Astrocyte of the cerebellum (primary cell): ENCODE measurements at regions not wholly inside any gene's neighbourhood (a gene's known extent, or its start where the extent isn't known, plus 50 kb on each side); places are given as distances from the start of the nearest gene placed in this dataset.
"Not testable (repeated sequence)": the region's sequence is repeated elsewhere in the genome, so short reads cannot be mapped to it uniquely, and the experiment has no call there.

Experiments
- DNase-seq: peaks from one replicate; pipeline ENCODE4 v3.0.0-alpha.2; 2011; ENCODE audit warnings: low read depth
- H3K4me3 ChIP-seq: 2 replicates; pipeline ENCODE4 v1.5.1; 2011; ENCODE audit warnings: mild to moderate bottlenecking, low read depth, low read length, moderate library complexity
- CTCF ChIP-seq: IDR thresholded peaks from 2 replicates; pipeline ENCODE4 v1.5.1; 2012; ENCODE audit warnings: low read length, low read depth, moderate library complexity, mild to moderate bottlenecking; ENCODE audit errors: missing control alignments
- in situ Hi-C: cut with HindIII; loops from 2 replicates; pipeline ENCODE4 v1.10.0; 2017; ENCODE audit warnings: low sequenced_read_pairs

DNA sequence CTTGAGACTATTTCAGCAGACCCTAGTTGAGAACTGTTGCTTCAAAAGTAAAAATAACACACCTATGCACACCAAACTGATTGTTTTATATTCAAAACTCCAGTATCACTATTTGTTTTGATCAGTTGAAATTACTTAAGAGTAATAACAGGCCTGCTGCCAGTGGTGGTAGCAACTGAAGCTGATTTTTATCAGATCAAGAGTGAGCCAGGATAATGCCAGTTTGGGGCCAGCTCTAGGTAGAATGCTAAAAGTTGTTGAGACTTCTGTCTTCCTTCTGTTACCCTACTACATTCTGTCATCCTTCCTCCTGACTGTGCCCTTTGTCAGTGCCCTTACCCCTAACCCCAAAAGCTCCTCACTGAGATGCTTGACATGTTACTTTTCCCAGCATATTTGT, 228.7 kb upstream of the SPRY1 start:
- H3K4me3 ChIP-seq: no peak overlapping the region
- TF ChIP-seq CTCF: no peak
- no peak for DNase-seq
- in situ Hi-C loops: no loop called here

DNA sequence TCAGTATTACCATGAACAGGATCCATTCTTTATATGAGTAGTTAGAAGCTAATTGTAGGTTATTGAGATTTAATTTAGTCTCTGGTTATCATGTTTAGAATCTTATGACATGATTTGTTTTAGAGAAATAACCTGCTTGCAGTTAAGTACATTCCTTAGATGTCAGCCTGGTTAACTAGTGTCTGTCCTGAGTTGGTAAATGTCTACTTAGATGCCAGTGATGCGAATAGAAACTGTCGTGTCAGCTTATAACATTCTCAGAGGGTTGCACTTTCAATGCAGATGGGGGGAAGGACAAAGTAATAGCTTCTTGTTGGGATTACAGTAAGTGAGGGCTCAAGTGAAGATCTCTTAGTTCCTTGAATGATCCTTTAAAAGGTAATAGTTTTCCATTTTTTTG, 227.8 kb upstream of the SPRY1 start:
- in situ Hi-C loops: no loop called here
- TF ChIP-seq CTCF: no peak
- H3K4me3 ChIP-seq: no peak overlapping the region
- DNase-seq: no peak

- in situ Hi-C loops: no loop called here
- no peak overlapping the region for H3K4me3 ChIP-seq
- TF ChIP-seq CTCF: no peak
- DNase-seq: no peak
Observed at GRCh38 chr4:123170843-123171242, 225.8 kb upstream of the SPRY1 start.

DNA sequence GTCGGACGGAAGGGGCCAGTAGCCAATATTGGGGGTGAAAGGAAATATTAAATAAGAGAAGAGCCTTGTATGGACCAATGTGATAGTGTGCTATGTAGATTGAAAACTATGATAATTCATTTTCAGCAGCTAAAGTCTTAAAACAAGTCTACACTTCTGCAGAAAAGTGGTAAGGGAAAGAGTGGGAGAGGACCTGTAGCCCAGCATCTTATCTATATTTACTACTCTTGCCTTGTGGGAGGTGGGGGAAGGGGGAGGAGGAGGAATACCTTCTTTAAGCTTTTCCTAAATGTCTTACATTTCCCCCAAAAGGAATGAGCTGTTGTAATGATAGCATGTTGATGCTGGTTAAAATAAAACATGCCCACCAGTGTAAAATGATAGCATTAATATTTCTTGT, 220.0 kb upstream of the SPRY1 start:
- in situ Hi-C loops: no loop called here
- TF ChIP-seq CTCF: no peak
- H3K4me3 ChIP-seq: no peak overlapping the region
- DNase-seq: no peak

DNA sequence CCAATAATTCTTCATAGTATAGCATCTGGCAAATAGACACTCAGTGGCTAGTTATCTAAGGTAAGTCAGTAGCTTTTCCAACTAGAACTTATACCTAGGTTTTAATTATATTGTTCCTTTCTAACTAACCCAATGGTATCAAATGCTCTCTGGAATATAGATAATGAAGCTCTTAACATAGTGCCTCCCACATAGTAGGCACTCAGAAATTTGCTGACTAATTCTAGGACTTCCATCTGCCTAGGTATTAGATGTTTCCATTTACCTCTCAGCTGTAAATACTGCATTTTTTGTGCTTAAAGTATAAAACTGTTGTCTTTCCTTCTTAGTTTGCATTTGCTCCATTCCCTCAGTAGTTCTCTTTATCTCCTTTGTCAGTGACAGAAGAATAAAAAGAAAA, 214.3 kb upstream of the SPRY1 start:
- no peak for DNase-seq
- no peak for TF ChIP-seq CTCF
- in situ Hi-C loops: no loop called here
- no peak overlapping the region for H3K4me3 ChIP-seq

DNA sequence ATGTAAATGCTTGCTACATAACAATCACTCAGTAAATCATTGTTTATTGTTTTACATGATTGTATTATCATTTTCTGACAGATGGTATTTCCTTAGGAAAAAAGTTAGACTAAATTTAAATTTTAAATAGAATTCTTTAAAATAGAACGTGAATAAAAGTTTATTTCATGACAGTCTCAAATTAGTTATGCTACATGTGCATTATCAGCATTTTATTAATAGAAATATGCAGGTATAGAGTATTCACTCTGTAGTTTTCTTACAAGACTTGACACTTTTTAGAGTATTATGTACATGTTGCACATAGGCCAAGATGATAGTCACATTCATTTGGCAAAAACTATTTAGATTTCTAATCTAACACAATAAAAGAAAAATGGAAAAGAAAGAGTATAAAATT, 213.3 kb upstream of the SPRY1 start:
- TF ChIP-seq CTCF: no peak
- in situ Hi-C loops: no loop called here
- H3K4me3 ChIP-seq: no peak overlapping the region
- DNase-seq: no peak

GRCh38 chr4:123183754-123184153, 212.8 kb upstream of the SPRY1 start:
- in situ Hi-C loops, DNase-seq, H3K4me3 ChIP-seq: not testable (repeated sequence)
